Loucy (cell line): ENCODE measurements at regions not wholly inside any gene's neighbourhood (a gene's known extent, or its start where the extent isn't known, plus 50 kb on each side); places are given as distances from the start of the nearest gene placed in this dataset.

Experiments used
- EZH2phosphoT487 ChIP-seq: fragments of 200-600 bp; IDR thresholded peaks from 2 replicates; pipeline ENCODE4 v1.6.1; 2018; ENCODE audit warnings: antibody characterized with exemption, mild to moderate bottlenecking, moderate library complexity, borderline replicate concordance
- TF ChIP-seq, protein P1 (sequence below): fragments of 200-600 bp; sonication (generic); conservative IDR thresholded peaks from 2 replicates; pipeline ENCODE4 v1.5.1; 2014; ENCODE audit warnings: mild to moderate bottlenecking, antibody characterized with exemption, low read length

DNA sequence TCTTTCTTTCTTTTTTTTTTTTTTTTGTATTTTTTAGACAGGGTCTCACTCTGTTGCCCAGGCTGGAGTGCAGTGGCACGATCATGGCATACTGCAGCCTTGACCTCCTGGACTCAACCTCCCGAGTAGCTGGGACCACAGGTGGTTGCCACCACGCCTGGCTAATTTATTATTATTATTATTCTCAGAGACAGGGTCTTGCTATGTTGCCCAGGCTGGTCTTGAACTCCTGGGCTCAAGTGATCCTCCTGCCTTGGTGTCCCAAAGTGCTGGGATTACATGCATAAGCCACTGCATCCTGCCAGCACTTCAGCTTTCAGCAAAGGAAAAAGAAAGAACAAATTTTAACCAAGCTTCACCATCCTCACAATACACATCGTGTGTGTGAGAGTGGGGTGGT, 97.9 kb upstream of the SERBP1 start:
- TF ChIP-seq, protein P1, sequence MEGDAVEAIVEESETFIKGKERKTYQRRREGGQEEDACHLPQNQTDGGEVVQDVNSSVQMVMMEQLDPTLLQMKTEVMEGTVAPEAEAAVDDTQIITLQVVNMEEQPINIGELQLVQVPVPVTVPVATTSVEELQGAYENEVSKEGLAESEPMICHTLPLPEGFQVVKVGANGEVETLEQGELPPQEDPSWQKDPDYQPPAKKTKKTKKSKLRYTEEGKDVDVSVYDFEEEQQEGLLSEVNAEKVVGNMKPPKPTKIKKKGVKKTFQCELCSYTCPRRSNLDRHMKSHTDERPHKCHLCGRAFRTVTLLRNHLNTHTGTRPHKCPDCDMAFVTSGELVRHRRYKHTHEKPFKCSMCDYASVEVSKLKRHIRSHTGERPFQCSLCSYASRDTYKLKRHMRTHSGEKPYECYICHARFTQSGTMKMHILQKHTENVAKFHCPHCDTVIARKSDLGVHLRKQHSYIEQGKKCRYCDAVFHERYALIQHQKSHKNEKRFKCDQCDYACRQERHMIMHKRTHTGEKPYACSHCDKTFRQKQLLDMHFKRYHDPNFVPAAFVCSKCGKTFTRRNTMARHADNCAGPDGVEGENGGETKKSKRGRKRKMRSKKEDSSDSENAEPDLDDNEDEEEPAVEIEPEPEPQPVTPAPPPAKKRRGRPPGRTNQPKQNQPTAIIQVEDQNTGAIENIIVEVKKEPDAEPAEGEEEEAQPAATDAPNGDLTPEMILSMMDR = no peak
- no peak for TF ChIP-seq EZH2phosphoT487
